T-helper 2 cell treated with Interferon-gamma antibody and Interleukin-4, amounts not matched to agents 5 μg/mL and 100 μg/mL, for 36 hours (primary cell): ENCODE measurements at regions not wholly inside any gene's neighbourhood (a gene's known extent, or its start where the extent isn't known, plus 50 kb on each side); places are given as distances from the start of the nearest gene placed in this dataset.

Source experiments
- DNase-seq: peaks from one replicate; pipeline ENCODE4 v3.0.0; 2021; ENCODE audit warnings: low spot score
- H3K27ac Mint-ChIP-seq: one replicate; pipeline ENCODE4 v1.8.0; 2021; ENCODE audit warnings: mild to moderate bottlenecking, mixed read lengths
- H3K27me3 Mint-ChIP-seq: one replicate; pipeline ENCODE4 v1.8.0; 2021; ENCODE audit warnings: low read depth, mixed read lengths
- H3K36me3 Mint-ChIP-seq: one replicate; pipeline ENCODE4 v1.8.0; 2021; ENCODE audit warnings: low read depth, mixed read lengths
- H3K4me1 Mint-ChIP-seq: one replicate; pipeline ENCODE4 v1.8.0; 2021; ENCODE audit warnings: low read depth, mixed read lengths
- H3K4me3 Mint-ChIP-seq: one replicate; pipeline ENCODE4 v1.8.0; 2022; ENCODE audit warnings: mild to moderate bottlenecking, moderate library complexity, mixed read lengths
- H3K9me3 Mint-ChIP-seq: one replicate; pipeline ENCODE4 v1.8.0; 2021; ENCODE audit warnings: mixed read lengths

- peaks cover 30% of the 10 kb centered on the region for H3K4me1 Mint-ChIP-seq
- peak; percentile 35 for DNase-seq
- H3K9me3 Mint-ChIP-seq, result peaks cover 7% of the 10 kb centered on the region
- H3K4me3 Mint-ChIP-seq, result peak overlapping the region; percentile 35
- peak overlapping the region; percentile 6 for H3K27ac Mint-ChIP-seq
- H3K36me3 Mint-ChIP-seq, result peaks cover 6% of the 10 kb centered on the region
- peaks cover 11% of the 10 kb centered on the region for H3K27me3 Mint-ChIP-seq
These were observed 113.2 kb upstream of the INHBA start for GRCh38 chr7:41816111-41816510.

DNA sequence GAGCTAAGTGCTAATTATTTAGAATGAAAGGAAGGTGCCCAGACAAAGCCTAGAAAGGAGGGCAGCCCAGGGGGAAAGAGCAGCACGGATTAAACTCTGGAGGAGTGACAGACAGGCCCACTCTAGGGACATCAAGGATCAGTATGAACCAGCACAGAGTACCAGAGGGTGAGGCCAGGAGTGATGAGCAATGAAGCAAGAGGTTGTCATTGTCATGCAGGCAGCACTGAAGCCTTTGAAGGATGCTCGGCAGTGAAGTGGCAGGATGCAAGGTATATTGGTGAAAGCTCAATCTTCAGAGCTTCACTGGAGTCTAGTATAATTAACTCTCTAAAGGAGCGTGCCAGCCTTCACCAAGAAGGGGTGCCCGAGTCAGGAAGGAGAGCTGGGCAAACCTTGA, 112.0 kb upstream of the INHBA start:
- H3K27me3 Mint-ChIP-seq, result peaks cover 11% of the 10 kb centered on the region
- H3K4me3 Mint-ChIP-seq, result peak overlapping the region; percentile 17
- H3K27ac Mint-ChIP-seq, result no peak overlapping the region
- peaks cover 30% of the 10 kb centered on the region for H3K4me1 Mint-ChIP-seq
- peaks cover 7% of the 10 kb centered on the region for H3K9me3 Mint-ChIP-seq
- H3K36me3 Mint-ChIP-seq, result peaks cover 6% of the 10 kb centered on the region
- no peak for DNase-seq

DNA sequence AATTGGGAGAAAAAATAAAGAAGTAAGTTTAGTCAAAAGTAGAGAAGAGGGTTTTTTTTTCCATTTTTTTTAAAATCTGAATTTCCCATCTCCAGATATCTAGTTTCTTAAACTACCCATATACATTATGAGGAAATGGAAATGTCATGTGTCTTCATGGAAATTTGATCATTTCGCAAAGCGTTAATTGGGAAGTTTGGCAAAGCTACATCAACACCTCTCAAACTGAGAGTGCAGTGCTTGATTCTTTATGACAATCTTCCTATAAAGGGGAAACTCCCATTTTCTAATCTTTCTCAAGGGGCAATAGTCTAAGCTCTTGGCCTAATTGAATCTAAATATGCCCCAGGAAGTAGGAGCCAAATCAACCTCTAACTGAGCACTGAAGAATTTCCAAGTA, 110.4 kb upstream of the INHBA start:
- peaks cover 28% of the 10 kb centered on the region for H3K4me1 Mint-ChIP-seq
- no peak overlapping the region for H3K4me3 Mint-ChIP-seq
- H3K27me3 Mint-ChIP-seq, result no peaks in the 10 kb centered on the region
- H3K27ac Mint-ChIP-seq, result no peak overlapping the region
- no peak for DNase-seq
- no peaks in the 10 kb centered on the region for H3K9me3 Mint-ChIP-seq
- peaks cover 2% of the 10 kb centered on the region for H3K36me3 Mint-ChIP-seq

GRCh38 chr7:41811941-41812340, 109.1 kb upstream of the INHBA start:
- H3K4me3 Mint-ChIP-seq, result no peak overlapping the region
- H3K9me3 Mint-ChIP-seq, result no peaks in the 10 kb centered on the region
- DNase-seq, result no peak

DNA sequence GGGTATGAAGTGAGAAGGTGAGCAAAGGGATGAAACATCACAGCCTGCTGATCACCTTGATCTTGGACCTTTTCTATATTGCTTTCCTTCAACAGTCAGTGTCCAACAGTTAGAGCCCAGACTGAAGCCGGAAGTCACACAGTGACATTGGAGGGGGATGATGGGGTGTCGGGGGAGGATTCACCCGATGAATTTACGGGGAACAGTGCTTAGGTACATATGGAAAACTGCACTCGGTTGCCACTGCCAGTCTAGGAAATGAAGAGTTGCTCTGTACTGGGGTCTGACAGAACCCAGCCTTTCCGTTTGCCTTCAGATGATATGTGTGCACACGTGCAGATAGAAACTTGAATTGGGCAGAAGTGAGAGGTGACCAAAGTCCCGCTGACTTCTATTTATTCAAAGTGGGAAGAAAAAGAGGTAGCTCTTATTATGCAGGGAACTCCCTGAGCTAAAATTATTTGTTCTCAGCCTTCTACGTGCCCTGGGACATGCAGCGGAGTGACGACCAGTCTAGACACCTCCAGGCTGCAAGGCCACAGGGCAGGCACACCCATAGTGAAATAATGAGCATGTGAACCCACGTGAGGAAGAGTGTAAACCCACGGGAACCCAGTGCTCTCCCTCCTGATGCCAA, 107.2 kb upstream of the INHBA start:
- no peak overlapping the region for H3K27ac Mint-ChIP-seq

More at GRCh38 chr7:41811941-41812340, 109.1 kb upstream of the INHBA start:
- H3K27ac Mint-ChIP-seq, result no peak overlapping the region
- H3K36me3 Mint-ChIP-seq, result peaks cover 2% of the 10 kb centered on the region
- H3K27me3 Mint-ChIP-seq, result no peaks in the 10 kb centered on the region
- H3K4me1 Mint-ChIP-seq, result peaks cover 25% of the 10 kb centered on the region

DNA sequence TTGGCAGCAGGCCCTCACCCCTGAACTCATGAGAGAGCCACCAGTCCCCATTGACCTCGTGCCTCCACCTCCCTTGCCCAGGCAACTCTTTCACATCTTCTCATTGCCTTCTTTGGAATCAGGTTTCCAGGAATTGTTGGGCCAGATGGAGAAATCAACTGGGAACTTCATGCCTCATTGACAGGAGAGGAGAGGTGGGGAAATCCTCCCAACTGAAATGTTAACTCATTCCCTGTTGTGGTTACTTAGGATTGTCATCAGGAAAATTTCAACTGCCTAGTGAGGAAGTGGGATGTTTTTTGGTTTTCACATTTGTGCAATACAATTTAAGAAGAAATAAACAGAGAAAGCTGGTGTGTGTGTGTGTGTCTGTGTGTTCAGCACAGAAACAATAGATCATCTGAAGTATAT, 106.6 kb upstream of the INHBA start:
- Mint-ChIP-seq H3K9me3 (no peaks in the 10 kb centered on the region), H3K27ac (no peak overlapping the region), H3K4me1 (peaks cover 5% of the 10 kb centered on the region), H3K36me3 (peaks cover 2% of the 10 kb centered on the region), H3K4me3 (no peak overlapping the region), H3K27me3 (no peaks in the 10 kb centered on the region)
- DNase-seq, result no peak

More for the DNA sequence above, 107.2 kb upstream of the INHBA start:
- Mint-ChIP-seq H3K9me3 (no peaks in the 10 kb centered on the region), H3K27me3 (no peaks in the 10 kb centered on the region), H3K4me3 (no peak overlapping the region), H3K4me1 (peaks cover 10% of the 10 kb centered on the region), H3K36me3 (peaks cover 2% of the 10 kb centered on the region)
- DNase-seq, result no peak

- peaks cover under 1% of the 10 kb centered on the region for H3K4me1 Mint-ChIP-seq
- DNase-seq, result no peak
- no peaks in the 10 kb centered on the region for H3K27me3 Mint-ChIP-seq
- H3K9me3 Mint-ChIP-seq, result no peaks in the 10 kb centered on the region
- peaks cover 2% of the 10 kb centered on the region for H3K36me3 Mint-ChIP-seq
- no peak overlapping the region for H3K27ac Mint-ChIP-seq
- no peak overlapping the region for H3K4me3 Mint-ChIP-seq
These were observed 106.2 kb upstream of the INHBA start for GRCh38 chr7:41809116-41809515.

DNA sequence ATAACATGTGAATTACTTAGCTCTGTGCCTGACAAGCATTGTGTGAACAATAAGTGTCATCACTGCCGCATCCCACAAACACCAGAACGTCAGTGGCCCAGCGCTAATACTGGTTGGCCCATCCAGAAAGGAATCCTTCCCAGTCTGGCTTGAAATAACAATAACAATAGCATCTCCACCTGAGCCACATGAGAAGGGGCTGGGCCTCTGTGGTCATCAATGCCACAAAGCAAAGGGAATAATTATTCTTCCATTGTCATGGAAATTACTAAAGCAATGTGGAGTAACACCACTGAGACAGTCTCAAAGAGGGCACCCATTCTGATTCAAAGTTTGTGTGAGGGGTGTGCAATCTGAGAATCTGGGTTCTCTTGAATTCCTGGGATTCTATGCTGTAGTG, 105.7 kb upstream of the INHBA start:
- Mint-ChIP-seq H3K27me3 (peaks cover 3% of the 10 kb centered on the region), H3K9me3 (no peaks in the 10 kb centered on the region), H3K4me3 (no peak overlapping the region), H3K4me1 (no peaks in the 10 kb centered on the region), H3K36me3 (peaks cover 2% of the 10 kb centered on the region), H3K27ac (no peak overlapping the region)
- no peak for DNase-seq

- H3K36me3 Mint-ChIP-seq, result no peaks in the 10 kb centered on the region
- peaks cover 4% of the 10 kb centered on the region for H3K27me3 Mint-ChIP-seq
- DNase-seq, result no peak
- no peak overlapping the region for H3K27ac Mint-ChIP-seq
- no peaks in the 10 kb centered on the region for H3K9me3 Mint-ChIP-seq
- no peak overlapping the region for H3K4me3 Mint-ChIP-seq
- peaks cover 5% of the 10 kb centered on the region for H3K4me1 Mint-ChIP-seq
These were observed 100.7 kb upstream of the INHBA start for GRCh38 chr7:41803569-41803968.

DNA sequence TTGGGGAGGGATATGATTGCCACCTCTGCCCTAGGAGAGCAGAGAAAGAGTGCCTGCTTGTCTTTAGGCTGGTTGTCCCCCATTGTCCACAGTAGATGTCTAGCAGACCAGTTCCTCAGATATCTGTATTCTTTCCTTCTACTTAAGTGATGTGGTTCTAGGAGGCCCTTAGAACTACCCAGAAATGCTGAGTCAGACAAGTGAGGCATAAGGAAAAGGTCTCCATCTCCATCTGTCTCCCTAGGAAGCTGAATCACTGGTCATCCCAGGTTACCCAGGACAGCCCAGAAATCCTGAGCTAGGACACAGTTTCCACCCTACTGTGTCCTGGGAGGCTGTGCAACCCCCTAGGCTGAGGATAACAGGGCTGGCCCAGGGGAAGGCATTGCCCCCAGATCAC, 93.4 kb upstream of the INHBA start:
- H3K36me3 Mint-ChIP-seq, result no peaks in the 10 kb centered on the region
- DNase-seq, result no peak
- H3K4me1 Mint-ChIP-seq, result peaks cover 5% of the 10 kb centered on the region
- H3K27me3 Mint-ChIP-seq, result no peaks in the 10 kb centered on the region
- no peak overlapping the region for H3K4me3 Mint-ChIP-seq
- H3K9me3 Mint-ChIP-seq, result no peaks in the 10 kb centered on the region
- H3K27ac Mint-ChIP-seq, result no peak overlapping the region

DNA sequence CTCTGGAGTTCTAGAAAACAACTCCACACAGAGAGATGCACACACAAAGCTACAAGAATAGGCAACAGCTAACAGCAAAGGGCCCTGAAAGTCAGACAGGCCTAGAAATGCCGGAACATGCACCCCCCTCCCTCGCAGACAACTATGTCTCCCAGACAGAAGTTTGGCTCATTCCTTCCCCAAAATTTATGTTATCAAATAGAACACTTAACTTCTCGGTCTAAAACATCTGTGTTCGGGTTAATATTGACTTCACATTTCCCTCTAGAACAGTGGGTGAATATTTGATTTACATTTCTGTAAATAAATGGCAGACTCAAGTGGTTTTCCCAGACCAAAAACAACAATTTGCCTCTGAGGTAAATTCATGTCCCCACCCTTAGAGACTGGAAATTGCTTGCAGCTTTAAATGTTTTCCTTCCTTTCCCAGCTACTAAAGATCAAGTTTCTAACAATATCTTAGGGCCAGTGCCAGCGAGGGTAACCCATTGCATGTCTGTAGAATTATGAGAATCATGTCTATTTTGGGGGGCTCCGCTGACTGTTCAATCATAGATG, 92.5 kb upstream of the INHBA start:
- peaks cover 5% of the 10 kb centered on the region for H3K4me1 Mint-ChIP-seq
- H3K9me3 Mint-ChIP-seq, result no peaks in the 10 kb centered on the region
- no peak overlapping the region for H3K27ac Mint-ChIP-seq
- no peaks in the 10 kb centered on the region for H3K27me3 Mint-ChIP-seq
- DNase-seq, result no peak
- no peak overlapping the region for H3K4me3 Mint-ChIP-seq
- H3K36me3 Mint-ChIP-seq, result no peaks in the 10 kb centered on the region

DNA sequence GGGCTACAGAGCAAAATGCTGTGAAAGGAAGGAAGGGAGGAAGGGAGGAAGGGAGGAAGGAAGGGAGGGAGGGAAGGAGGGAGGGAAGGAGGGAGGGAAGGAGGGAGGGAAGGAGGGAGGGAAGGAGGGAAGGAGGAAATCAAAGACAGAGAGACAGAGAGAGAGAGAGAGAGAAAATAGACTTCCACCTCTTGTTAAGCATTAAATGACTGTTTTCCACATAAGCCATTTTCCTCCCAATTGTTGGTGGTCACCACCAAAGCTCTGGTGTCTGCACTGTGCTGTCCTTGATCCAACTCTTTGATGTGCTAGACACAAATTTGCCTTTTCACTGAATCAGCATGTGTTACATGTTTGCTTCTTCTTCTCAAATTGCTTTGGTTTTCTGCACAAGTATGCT, 90.7 kb upstream of the INHBA start:
- Mint-ChIP-seq H3K27ac (no peak overlapping the region), H3K4me3 (no peak overlapping the region), H3K27me3 (no peaks in the 10 kb centered on the region), H3K36me3 (no peaks in the 10 kb centered on the region), H3K9me3 (no peaks in the 10 kb centered on the region), H3K4me1 (no peaks in the 10 kb centered on the region)
- DNase-seq, result no peak

DNA sequence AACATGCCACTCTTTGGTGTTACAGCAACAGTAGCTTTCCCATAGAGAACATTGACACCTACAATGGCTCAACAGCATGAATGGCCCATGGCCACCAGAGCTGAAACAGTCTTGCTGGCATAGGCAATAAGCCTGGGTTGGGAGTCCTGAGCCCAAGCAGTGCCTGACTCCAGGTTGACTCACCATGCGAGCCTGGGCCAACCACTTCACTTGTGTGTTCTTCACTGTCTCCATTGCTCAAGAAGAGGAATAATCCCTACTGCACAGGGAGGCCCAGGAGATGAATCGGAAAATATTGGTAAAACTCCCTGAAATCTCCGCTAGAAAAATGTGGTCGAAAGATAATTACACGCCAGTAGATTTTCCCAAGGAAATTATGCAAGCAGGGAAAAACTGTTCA, 89.2 kb upstream of the INHBA start:
- no peaks in the 10 kb centered on the region for H3K36me3 Mint-ChIP-seq
- no peak for DNase-seq
- H3K4me3 Mint-ChIP-seq, result no peak overlapping the region
- H3K9me3 Mint-ChIP-seq, result no peaks in the 10 kb centered on the region
- no peaks in the 10 kb centered on the region for H3K4me1 Mint-ChIP-seq
- no peak overlapping the region for H3K27ac Mint-ChIP-seq
- H3K27me3 Mint-ChIP-seq, result peaks cover 2% of the 10 kb centered on the region

DNA sequence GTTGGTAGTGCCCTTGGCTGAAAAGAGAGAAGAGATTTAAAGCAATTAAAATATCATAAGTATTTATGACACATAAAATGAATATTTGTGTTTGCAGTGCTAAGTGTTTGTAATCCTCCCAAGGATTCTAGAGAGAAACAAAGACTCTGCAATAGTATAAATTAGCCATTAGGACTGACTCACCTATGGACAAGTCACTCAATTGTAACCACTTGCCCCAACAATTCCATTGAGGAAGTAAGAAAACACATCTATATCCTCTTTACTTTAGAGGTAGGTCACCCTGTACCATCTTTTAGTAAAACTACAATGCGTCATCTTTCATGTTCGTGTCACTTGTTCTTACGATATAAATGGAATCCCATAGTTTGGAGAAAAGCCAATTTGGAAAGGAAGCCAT, 85.7 kb upstream of the INHBA start:
- Mint-ChIP-seq H3K4me1 (no peaks in the 10 kb centered on the region), H3K27me3 (peaks cover 2% of the 10 kb centered on the region), H3K27ac (no peak overlapping the region), H3K4me3 (no peak overlapping the region), H3K9me3 (no peaks in the 10 kb centered on the region), H3K36me3 (no peaks in the 10 kb centered on the region)
- no peak for DNase-seq
